ENCODE measurements at regions not wholly inside any gene's neighbourhood (a gene's known extent, or its start where the extent isn't known, plus 50 kb on each side); places are given as distances from the start of the nearest gene placed in this dataset.

DNA sequence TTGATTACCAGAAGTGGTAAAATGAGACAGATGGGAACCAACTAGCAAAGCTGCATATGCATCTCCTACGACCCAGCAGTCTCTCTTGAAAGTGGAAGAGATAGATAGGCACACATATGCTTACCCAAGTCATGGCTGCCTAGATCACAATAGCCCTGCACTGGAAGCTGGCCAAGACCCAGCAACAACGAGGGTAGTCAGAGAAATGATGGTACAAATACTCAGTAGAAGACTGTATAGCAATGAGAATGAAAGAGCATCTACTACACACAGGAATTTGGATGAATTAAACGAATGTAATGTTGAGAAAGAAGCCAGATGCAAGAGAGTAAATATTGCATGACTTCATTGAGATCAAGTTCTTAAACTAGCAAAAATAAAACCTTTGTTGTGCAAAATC lies 100.3 kb upstream of the FAT1 start:
- Histone ChIP-seq H3K4me3 (no peak overlapping the region), H3K9me3 (no peaks in the 10 kb centered on the region), H3K27ac (no peak overlapping the region), H3K36me3 (no peaks in the 10 kb centered on the region), H3K4me1 (no peaks in the 10 kb centered on the region), H3K27me3 (no peaks in the 10 kb centered on the region)
- TF ChIP-seq POLR2A (IDR thresholded peaks at IDR 0.05) (no peak), EP300 (IDR thresholded peaks at IDR 0.05) (no peak), POLR2AphosphoS5 (IDR thresholded peaks at IDR 0.05) (no peak)
- TF ChIP-seq, protein P1, sequence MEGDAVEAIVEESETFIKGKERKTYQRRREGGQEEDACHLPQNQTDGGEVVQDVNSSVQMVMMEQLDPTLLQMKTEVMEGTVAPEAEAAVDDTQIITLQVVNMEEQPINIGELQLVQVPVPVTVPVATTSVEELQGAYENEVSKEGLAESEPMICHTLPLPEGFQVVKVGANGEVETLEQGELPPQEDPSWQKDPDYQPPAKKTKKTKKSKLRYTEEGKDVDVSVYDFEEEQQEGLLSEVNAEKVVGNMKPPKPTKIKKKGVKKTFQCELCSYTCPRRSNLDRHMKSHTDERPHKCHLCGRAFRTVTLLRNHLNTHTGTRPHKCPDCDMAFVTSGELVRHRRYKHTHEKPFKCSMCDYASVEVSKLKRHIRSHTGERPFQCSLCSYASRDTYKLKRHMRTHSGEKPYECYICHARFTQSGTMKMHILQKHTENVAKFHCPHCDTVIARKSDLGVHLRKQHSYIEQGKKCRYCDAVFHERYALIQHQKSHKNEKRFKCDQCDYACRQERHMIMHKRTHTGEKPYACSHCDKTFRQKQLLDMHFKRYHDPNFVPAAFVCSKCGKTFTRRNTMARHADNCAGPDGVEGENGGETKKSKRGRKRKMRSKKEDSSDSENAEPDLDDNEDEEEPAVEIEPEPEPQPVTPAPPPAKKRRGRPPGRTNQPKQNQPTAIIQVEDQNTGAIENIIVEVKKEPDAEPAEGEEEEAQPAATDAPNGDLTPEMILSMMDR (IDR thresholded peaks at IDR 0.05), result no peak
- DNase-seq (ENCODE audit: low spot score in 2 of 2), result no peak
- WGBS, result 43% methylated on average over 3 of the region's 3 CpGs

DNA sequence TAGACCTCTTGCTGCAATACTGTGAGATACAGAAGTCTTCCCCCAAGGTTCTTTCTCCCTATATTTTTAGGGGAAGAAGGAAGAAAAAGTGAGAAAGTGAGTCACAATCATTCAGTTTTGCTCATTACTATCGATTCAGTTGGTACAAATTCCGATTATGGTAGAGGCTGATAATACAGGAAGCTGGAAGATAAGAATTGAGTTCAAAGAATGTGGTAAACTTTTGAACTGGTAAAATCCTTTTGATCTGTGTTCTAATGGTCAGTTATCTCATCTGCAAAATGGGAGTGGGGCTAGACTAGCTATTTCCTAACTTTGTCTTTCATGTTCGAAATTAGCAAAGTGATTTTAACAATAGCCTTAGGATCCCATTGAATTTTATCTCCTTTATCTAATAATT lies 101.4 kb upstream of the FAT1 start:
- H3K27me3 ChIP-seq, result no peaks in the 10 kb centered on the region
- WGBS, result 90% methylated on average over 3 of the region's 3 CpGs
- H3K9me3 ChIP-seq, result no peaks in the 10 kb centered on the region
- no peak overlapping the region for H3K4me3 ChIP-seq
- no peak for DNase-seq (ENCODE audit: low spot score in 2 of 2)
- TF ChIP-seq POLR2AphosphoS5 (IDR thresholded peaks at IDR 0.05) (no peak), EP300 (IDR thresholded peaks at IDR 0.05) (no peak), POLR2A (IDR thresholded peaks at IDR 0.05) (no peak)
- TF ChIP-seq, protein P1 (IDR thresholded peaks at IDR 0.05), result no peak
- H3K27ac ChIP-seq, result no peak overlapping the region
- H3K36me3 ChIP-seq, result no peaks in the 10 kb centered on the region
- no peaks in the 10 kb centered on the region for H3K4me1 ChIP-seq

DNA sequence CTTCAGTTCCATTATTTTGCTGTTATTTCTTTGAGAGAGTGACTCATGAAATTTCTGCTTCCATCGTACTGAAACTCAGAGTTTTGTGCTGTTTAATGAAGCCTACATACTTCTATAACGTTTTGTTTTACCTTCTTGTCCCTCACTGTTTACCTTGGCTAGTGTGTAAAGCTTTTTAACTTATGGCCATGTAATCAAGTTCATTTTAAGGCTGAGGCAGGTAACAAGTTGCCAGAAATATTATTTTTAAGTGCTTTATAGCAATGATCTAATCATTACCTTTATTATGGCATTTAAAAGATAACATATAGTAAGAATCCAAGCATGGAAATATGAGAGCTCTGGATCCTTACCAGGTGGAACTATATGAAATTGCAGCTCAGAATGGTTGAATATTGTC lies 102.3 kb upstream of the FAT1 start:
- Histone ChIP-seq H3K4me1 (no peaks in the 10 kb centered on the region), H3K4me3 (no peak overlapping the region), H3K27ac (no peak overlapping the region), H3K9me3 (no peaks in the 10 kb centered on the region), H3K27me3 (no peaks in the 10 kb centered on the region), H3K36me3 (no peaks in the 10 kb centered on the region)
- 39% methylated on average over 2 of the region's 2 CpGs for WGBS
- DNase-seq (ENCODE audit: low spot score in 2 of 2), result no peak
- TF ChIP-seq EP300 (IDR thresholded peaks at IDR 0.05), result no peak
- TF ChIP-seq POLR2A (IDR thresholded peaks at IDR 0.05), result no peak
- TF ChIP-seq, protein P1 (IDR thresholded peaks at IDR 0.05), result no peak
- no peak for TF ChIP-seq POLR2AphosphoS5 (IDR thresholded peaks at IDR 0.05)

DNA sequence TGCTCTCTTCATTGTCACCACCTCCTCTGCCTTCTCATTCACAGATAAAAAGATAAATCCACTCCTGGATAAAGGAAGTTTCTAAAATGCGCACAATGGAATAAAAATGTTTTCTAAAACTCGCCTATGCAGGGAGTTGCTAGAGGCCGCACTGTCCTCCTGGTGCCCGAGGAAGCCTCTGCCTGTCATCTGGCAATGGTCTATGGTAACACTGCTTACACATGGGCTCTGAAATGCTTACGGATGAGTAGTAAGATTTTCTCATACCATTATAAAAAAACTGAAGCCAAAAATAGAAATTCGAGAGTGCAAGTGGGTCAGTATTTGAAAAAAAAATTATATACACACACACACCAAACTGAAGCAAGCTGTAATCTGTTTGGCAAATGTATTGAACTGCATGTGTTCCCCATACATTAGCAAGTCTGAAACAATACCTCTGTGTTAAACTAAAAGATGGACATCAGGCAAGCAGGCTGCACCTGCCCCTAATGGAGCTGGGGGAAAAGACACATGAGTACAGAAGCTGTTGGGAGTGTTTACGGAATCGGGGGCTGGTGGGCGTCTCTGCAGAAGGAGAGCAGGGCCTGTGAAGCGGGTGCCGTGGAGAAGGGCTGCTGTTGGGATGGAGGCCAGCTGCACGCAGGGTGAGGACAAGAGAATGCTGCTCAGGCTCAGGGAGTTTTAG lies 103.3 kb upstream of the FAT1 start:
- Histone ChIP-seq H3K27me3 (no peaks in the 10 kb centered on the region), H3K36me3 (no peaks in the 10 kb centered on the region), H3K4me3 (no peak overlapping the region), H3K9me3 (no peaks in the 10 kb centered on the region), H3K27ac (no peak overlapping the region), H3K4me1 (no peaks in the 10 kb centered on the region)
- DNase-seq (ENCODE audit: low spot score in 2 of 2), result no peak
- TF ChIP-seq POLR2A (IDR thresholded peaks at IDR 0.05), result no peak
- no peak for TF ChIP-seq EP300 (IDR thresholded peaks at IDR 0.05)
- WGBS, result 74% methylated on average over 12 of the region's 12 CpGs

DNA sequence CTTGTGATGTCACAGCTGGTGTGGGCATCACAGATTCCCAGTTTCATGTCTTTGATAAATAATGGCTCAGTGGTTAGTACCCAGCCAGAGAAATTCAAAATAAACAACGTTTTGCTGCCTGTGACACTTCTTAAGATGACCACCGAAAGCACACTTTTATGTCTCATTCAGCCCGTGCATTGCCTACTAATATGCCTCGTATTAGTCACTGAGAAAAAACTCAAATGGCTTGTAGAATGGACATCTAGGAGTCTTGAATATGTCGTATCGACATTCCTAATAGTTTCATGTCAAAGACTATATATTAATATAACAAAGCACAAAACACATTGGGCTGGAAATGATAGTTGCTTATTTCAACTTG lies 103.9 kb upstream of the FAT1 start:
- Histone ChIP-seq H3K36me3 (no peaks in the 10 kb centered on the region), H3K4me1 (no peaks in the 10 kb centered on the region), H3K4me3 (no peak overlapping the region), H3K27ac (no peak overlapping the region), H3K9me3 (no peaks in the 10 kb centered on the region), H3K27me3 (no peaks in the 10 kb centered on the region)
- no peak for TF ChIP-seq POLR2AphosphoS5 (IDR thresholded peaks at IDR 0.05)
- no peak for TF ChIP-seq POLR2A (IDR thresholded peaks at IDR 0.05)
- TF ChIP-seq, protein P1 (IDR thresholded peaks at IDR 0.05), result no peak
- TF ChIP-seq EP300 (IDR thresholded peaks at IDR 0.05), result no peak
- 80% methylated on average over 6 of the region's 6 CpGs for WGBS
- no peak for DNase-seq (ENCODE audit: low spot score in 2 of 2)

DNA sequence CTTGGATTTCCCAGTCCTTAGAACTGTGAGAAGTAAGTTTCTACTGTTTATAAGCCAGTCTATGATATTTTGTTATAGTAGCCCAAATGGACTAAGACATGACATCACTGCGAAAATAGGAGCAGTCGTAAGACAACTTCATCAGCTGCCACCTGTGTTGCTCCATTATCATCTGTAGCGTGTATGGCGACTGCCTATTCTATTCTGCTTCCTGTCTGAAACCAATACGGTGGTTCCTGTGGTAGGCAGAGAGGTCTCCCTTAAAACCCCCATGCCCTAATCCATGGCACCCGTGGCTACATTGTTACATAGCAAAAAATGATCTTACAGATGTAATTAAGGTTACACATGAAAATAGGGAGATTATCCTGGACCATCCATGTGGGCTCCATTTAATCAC lies 105.4 kb upstream of the FAT1 start:
- H3K36me3 ChIP-seq, result no peaks in the 10 kb centered on the region
- no peaks in the 10 kb centered on the region for H3K4me1 ChIP-seq
- H3K4me3 ChIP-seq, result no peak overlapping the region
- no peak overlapping the region for H3K27ac ChIP-seq
- no peaks in the 10 kb centered on the region for H3K27me3 ChIP-seq
- DNase-seq (ENCODE audit: low spot score in 2 of 2), result no peak
- no peaks in the 10 kb centered on the region for H3K9me3 ChIP-seq
- 91% methylated on average over 6 of the region's 6 CpGs for WGBS
- TF ChIP-seq POLR2AphosphoS5 (IDR thresholded peaks at IDR 0.05) (no peak), EP300 (IDR thresholded peaks at IDR 0.05) (no peak), POLR2A (IDR thresholded peaks at IDR 0.05) (no peak)
- TF ChIP-seq, protein P1 (IDR thresholded peaks at IDR 0.05), result no peak
